ENCODE measurements at regions not wholly inside any gene's neighbourhood (a gene's known extent, or its start where the extent isn't known, plus 50 kb on each side); places are given as distances from the start of the nearest gene placed in this dataset.

DNA sequence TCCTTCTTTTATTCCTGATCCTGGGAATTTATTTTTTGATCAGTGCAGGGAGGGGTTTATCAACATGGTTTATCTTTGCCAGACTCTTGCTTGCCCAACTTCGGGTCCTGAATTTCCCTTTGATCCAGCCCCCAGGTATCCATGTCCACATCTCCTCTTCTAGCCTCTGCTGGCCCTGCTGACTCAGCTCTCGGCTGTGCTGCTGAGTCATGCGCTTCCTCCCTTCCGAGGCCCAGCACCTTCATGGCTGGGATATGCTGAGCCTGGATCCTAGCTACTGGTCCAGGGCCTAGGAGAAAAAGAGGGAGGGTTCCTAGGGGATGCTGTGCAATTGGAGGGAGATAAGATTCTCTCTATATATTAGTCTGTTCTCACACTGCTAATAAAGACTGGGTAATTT lies 380.7 kb upstream of the SHH start:
- no peak overlapping the region for H3K4me3 ChIP-seq (ENCODE audit: low read depth, low read length)
- TF ChIP-seq, protein P1, sequence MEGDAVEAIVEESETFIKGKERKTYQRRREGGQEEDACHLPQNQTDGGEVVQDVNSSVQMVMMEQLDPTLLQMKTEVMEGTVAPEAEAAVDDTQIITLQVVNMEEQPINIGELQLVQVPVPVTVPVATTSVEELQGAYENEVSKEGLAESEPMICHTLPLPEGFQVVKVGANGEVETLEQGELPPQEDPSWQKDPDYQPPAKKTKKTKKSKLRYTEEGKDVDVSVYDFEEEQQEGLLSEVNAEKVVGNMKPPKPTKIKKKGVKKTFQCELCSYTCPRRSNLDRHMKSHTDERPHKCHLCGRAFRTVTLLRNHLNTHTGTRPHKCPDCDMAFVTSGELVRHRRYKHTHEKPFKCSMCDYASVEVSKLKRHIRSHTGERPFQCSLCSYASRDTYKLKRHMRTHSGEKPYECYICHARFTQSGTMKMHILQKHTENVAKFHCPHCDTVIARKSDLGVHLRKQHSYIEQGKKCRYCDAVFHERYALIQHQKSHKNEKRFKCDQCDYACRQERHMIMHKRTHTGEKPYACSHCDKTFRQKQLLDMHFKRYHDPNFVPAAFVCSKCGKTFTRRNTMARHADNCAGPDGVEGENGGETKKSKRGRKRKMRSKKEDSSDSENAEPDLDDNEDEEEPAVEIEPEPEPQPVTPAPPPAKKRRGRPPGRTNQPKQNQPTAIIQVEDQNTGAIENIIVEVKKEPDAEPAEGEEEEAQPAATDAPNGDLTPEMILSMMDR (IDR thresholded peaks at IDR 0.05; ENCODE audit: insufficient read depth, low read depth, low read length) = no peak
- DNase-seq (ENCODE audit: low read depth) = no peak

DNA sequence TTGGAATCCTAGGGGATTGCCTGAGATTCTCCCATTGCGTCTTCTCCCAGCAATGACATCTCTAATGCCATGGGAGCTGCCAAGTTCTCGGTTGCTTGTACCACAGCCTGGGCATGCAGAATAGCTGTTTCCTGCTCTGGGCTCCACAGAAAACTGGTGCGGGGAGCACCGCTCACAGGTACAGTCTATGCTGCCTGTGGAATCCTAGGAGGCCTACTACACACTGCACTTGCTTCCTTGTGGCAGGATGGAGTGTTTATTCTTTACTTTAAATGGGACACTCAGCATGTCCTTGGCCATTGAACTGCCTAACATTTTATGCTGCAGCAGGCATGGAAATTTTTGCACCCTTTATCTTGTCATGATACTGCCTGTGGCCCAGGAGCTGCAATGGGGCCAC lies 378.8 kb upstream of the SHH start:
- H3K4me3 ChIP-seq (ENCODE audit: low read depth, low read length) = no peak overlapping the region
- DNase-seq (ENCODE audit: low read depth) = no peak
- TF ChIP-seq, protein P1 (IDR thresholded peaks at IDR 0.05; ENCODE audit: insufficient read depth, low read depth, low read length) = no peak

DNA sequence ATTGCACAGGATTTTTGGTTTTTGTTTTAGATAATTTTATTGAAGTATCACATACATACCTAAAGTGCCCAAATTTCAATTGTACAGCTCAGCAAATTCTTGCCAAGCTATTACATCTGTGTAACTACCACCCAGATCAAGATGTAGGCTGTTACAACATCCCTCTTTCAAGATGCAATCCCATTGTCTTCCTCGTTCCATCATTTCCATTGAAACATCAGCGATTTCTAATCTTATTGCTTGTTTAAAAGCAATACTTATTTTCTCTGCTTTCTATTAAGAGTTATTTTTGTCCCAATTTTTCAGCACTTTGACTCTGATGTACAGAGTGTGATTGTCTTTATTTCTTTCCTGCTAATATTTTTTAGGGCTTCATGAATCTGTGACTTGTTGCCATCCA lies 372.8 kb upstream of the SHH start:
- TF ChIP-seq, protein P1 (IDR thresholded peaks at IDR 0.05; ENCODE audit: insufficient read depth, low read depth, low read length) = no peak
- no peak for DNase-seq (ENCODE audit: low read depth)
- no peak overlapping the region for H3K4me3 ChIP-seq (ENCODE audit: low read depth, low read length)

DNA sequence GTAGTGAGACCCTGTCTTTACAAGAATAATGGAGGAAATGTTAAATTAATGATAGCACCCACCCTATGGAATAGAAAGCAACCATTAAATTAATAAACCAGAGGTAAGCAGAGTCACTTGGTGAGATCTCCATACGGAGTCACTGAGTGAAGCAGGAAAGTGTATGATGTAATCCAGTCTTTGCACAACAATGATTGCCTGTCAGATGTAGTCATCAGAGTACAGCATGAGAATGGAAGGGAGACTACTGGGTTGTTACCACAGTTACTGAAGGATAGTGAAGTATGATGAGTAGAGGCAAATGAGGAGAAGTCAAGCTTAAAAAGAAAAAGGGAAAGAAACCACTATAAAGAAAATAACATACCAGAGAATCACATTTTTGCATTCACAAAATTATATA lies 371.9 kb upstream of the SHH start:
- TF ChIP-seq, protein P1 (IDR thresholded peaks at IDR 0.05; ENCODE audit: insufficient read depth, low read depth, low read length) = no peak
- no peak overlapping the region for H3K4me3 ChIP-seq (ENCODE audit: low read depth, low read length)

DNA sequence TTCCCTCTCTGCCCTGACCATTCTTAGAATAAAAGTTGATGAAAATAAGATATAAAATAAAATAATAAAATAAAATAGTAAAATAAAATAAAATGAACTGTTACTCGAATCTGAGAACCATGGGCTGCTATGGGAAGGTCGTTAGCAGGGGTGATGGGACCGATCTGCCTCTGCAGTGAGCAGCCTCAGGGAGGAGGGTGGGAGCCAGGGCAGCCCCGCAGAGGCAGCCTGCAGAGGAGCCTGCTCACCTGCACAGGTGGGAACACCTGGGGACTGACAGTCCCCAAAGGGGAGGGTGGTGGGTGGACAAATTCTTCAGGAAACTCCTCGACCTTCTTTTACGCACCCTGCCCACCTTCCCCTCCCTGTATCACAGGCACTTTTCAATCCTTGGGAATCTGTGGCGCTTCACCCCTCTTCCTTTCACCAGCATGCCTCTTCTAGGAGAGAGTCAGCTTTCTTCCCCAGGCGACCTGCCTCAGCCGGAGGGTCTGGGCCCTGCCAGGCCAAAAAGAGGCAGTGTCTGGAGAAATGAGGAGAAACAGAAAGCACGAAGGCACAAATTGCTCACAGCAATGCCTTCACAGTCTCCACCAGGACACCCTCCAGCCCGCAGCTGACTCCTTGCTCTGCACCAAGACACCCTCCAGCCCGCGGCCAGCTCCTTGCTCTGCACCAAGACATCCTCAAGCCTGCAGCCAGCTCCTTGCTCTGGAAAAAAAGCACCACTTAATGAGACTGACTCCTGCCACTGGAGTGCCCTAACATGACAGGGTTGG lies 368.4 kb upstream of the SHH start:
- no peak for DNase-seq (ENCODE audit: low read depth)
- TF ChIP-seq, protein P1 (IDR thresholded peaks at IDR 0.05; ENCODE audit: insufficient read depth, low read depth, low read length) = no peak
- no peak overlapping the region for H3K4me3 ChIP-seq (ENCODE audit: low read depth, low read length)

More for the DNA sequence above, 371.9 kb upstream of the SHH start:
- DNase-seq (ENCODE audit: low read depth) = no peak

DNA sequence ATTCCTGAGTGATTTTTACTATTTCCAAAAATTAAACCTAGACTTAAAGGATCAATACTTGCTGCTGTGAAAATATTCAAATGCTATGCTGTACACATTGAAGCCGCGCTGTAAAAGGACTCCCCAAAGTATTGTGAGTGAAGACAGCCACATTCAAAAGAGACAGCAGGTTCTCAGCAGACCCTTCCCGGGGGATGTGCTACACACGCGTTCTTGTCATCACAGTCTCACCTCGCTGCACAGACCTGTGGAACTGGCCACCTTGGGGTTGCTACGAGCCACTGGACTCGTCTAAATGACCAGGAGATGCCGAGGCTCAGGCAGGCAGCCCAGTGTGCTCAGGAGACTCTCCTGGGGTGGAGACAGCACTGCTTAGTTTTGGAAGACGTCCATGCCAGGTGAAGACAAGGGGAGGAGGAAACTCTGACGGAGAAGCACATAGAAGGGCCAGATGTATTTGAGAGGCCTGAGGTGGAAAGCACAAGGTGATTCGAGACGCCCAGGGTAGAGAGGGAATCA lies 367.7 kb upstream of the SHH start:
- TF ChIP-seq, protein P1 (IDR thresholded peaks at IDR 0.05; ENCODE audit: insufficient read depth, low read depth, low read length) = no peak

More for the DNA sequence above, 367.7 kb upstream of the SHH start:
- no peak for DNase-seq (ENCODE audit: low read depth)
- no peak overlapping the region for H3K4me3 ChIP-seq (ENCODE audit: low read depth, low read length)
